H9 (cell line): ENCODE measurements at regions not wholly inside any gene's neighbourhood (a gene's known extent, or its start where the extent isn't known, plus 50 kb on each side); places are given as distances from the start of the nearest gene placed in this dataset.

ENCODE experiments used
- DNase-seq: peaks from one replicate; pipeline ENCODE4 v3.0.0-alpha.2; 2017
- H2AFZ ChIP-seq: one replicate; pipeline ENCODE4 v1.6.1; 2013; ENCODE audit warnings: mild to moderate bottlenecking, low read length, control low read depth, moderate library complexity
- H2AK5ac ChIP-seq: 2 replicates; pipeline ENCODE4 v1.6.1; 2013; ENCODE audit warnings: low read length, control low read depth, mixed read lengths; ENCODE audit not compliant: insufficient read length
- H2BK120ac ChIP-seq: one replicate; pipeline ENCODE4 v1.6.1; 2013; ENCODE audit warnings: low read depth, mild to moderate bottlenecking, low read length, control low read depth, inconsistent platforms; ENCODE audit not compliant: poor library complexity, severe bottlenecking
- H2BK12ac ChIP-seq: 2 replicates; pipeline ENCODE4 v1.6.1; 2013; ENCODE audit warnings: low read length, control low read depth, mixed read lengths, low read depth; ENCODE audit not compliant: insufficient read length
- H2BK15ac ChIP-seq: 2 replicates; pipeline ENCODE4 v1.6.1; 2013; ENCODE audit warnings: low read depth, low read length, control low read depth
- H2BK20ac ChIP-seq: one replicate; pipeline ENCODE4 v1.6.1; 2013; ENCODE audit warnings: low read depth, mild to moderate bottlenecking, low read length, control low read depth, inconsistent platforms; ENCODE audit not compliant: poor library complexity, severe bottlenecking
- H2BK5ac ChIP-seq: 2 replicates; pipeline ENCODE4 v1.6.1; 2013; ENCODE audit warnings: low read length, control low read depth, mixed read lengths; ENCODE audit not compliant: insufficient read length
- H3K14ac ChIP-seq: 2 replicates; pipeline ENCODE4 v1.6.1; 2013; ENCODE audit warnings: low read length, control low read depth; ENCODE audit not compliant: insufficient read depth
- H3K18ac ChIP-seq: 2 replicates; pipeline ENCODE4 v1.6.1; 2013; ENCODE audit warnings: low read depth, mild to moderate bottlenecking, mixed read lengths, low read length, control low read depth; ENCODE audit not compliant: insufficient read length
- H3K23ac ChIP-seq: 2 replicates; pipeline ENCODE4 v1.6.1; 2013; ENCODE audit warnings: low read length, control low read depth, mixed read lengths, low read depth; ENCODE audit not compliant: insufficient read length
- H3K23me2 ChIP-seq: 2 replicates; pipeline ENCODE4 v1.6.1; 2013; ENCODE audit warnings: low read depth, mild to moderate bottlenecking, mixed read lengths, low read length, control low read depth; ENCODE audit not compliant: insufficient read length, poor library complexity, severe bottlenecking
- H3K27ac ChIP-seq: 2 replicates; pipeline ENCODE4 v1.5.1; 2013; ENCODE audit warnings: low read length, control low read depth, mixed read lengths, low read depth; ENCODE audit not compliant: insufficient read length
- H3K27me3 ChIP-seq: 2 replicates; pipeline ENCODE4 v1.6.1; 2013; ENCODE audit warnings: low read length, control low read depth, inconsistent platforms; ENCODE audit not compliant: insufficient read depth
- H3K4ac ChIP-seq: 2 replicates; pipeline ENCODE4 v1.6.1; 2013; ENCODE audit warnings: low read depth, mild to moderate bottlenecking, control low read depth, inconsistent platforms, low read length, moderate library complexity
- H3K4me1 ChIP-seq: 2 replicates; pipeline ENCODE4 v1.6.1; 2013; ENCODE audit warnings: low read length, control low read depth, inconsistent platforms; ENCODE audit not compliant: insufficient read depth
- H3K4me2 ChIP-seq: 2 replicates; pipeline ENCODE4 v1.6.1; 2013; ENCODE audit warnings: low read length, control low read depth, mixed read lengths; ENCODE audit not compliant: insufficient read length, insufficient read depth
- H3K56ac ChIP-seq: 2 replicates; pipeline ENCODE4 v1.6.1; 2013; ENCODE audit warnings: low read depth, mild to moderate bottlenecking, mixed read lengths, low read length, control low read depth; ENCODE audit not compliant: insufficient read length
- H3K79me1 ChIP-seq: 2 replicates; pipeline ENCODE4 v1.6.1; 2013; ENCODE audit warnings: low read depth, mild to moderate bottlenecking, moderate library complexity, low read length, control low read depth, inconsistent platforms; ENCODE audit not compliant: insufficient read depth, poor library complexity, severe bottlenecking
- H3K79me2 ChIP-seq: 2 replicates; pipeline ENCODE4 v1.6.1; 2013; ENCODE audit warnings: low read length, control low read depth, inconsistent platforms; ENCODE audit not compliant: insufficient read depth
- H3K9ac ChIP-seq: 2 replicates; pipeline ENCODE4 v1.6.1; 2013; ENCODE audit warnings: low read length, control low read depth, mixed read lengths; ENCODE audit not compliant: insufficient read length; ENCODE audit errors: extremely low read depth
- H3K9me3 ChIP-seq: one replicate; pipeline ENCODE4 v1.6.1; 2013; ENCODE audit warnings: low read depth, low read length, inconsistent platforms; ENCODE audit not compliant: control insufficient read depth
- H3T11ph ChIP-seq: one replicate; pipeline ENCODE4 v1.6.1; 2013; ENCODE audit warnings: mild to moderate bottlenecking, low read length, control low read depth, inconsistent platforms
- H4K20me1 ChIP-seq: one replicate; pipeline ENCODE4 v1.6.1; 2013; ENCODE audit not compliant: control insufficient read depth, insufficient read length, insufficient read depth
- H4K5ac ChIP-seq: 2 replicates; pipeline ENCODE4 v1.6.1; 2013; ENCODE audit warnings: low read depth, mild to moderate bottlenecking, mixed read lengths, low read length, control low read depth; ENCODE audit not compliant: insufficient read length
- H4K8ac ChIP-seq: replicated peaks from 2 replicates; pipeline ENCODE4 v1.6.1; 2013; ENCODE audit warnings: low read length, control low read depth, mixed read lengths, low read depth; ENCODE audit not compliant: insufficient read length
- H4K91ac ChIP-seq: 2 replicates; pipeline ENCODE4 v1.6.1; 2013; ENCODE audit warnings: low read depth, mild to moderate bottlenecking, moderate library complexity, mixed read lengths, low read length, control low read depth; ENCODE audit not compliant: insufficient read length
- H3K27ac Mint-ChIP-seq, 3 experiments: 2 replicates in 2 of 3; 3 replicates in 1 of 3; pipeline ENCODE4 v1.8.0; 2020 to 2021; ENCODE audit warnings: mixed read lengths in 3 of 3, mild to moderate bottlenecking in 1 of 3, moderate library complexity in 1 of 3
- H3K27me3 Mint-ChIP-seq: 2 replicates; pipeline ENCODE4 v1.8.0; 2021; ENCODE audit warnings: low read depth, mild to moderate bottlenecking, moderate library complexity, mixed read lengths
- H3K36me3 Mint-ChIP-seq, 3 experiments: 2 replicates in 2 of 3; 3 replicates in 1 of 3; pipeline ENCODE4 v1.8.0; 2020 to 2021; ENCODE audit warnings: low read depth in 3 of 3, mixed read lengths in 3 of 3; ENCODE audit not compliant: insufficient read depth in 1 of 3
- H3K4me1 Mint-ChIP-seq, 2 experiments: 2 replicates each; pipeline ENCODE4 v1.8.0; 2020; ENCODE audit warnings: mixed read lengths in 2 of 2
- H3K4me3 Mint-ChIP-seq, 2 experiments: 2 replicates in 1 of 2; 3 replicates in 1 of 2; pipeline ENCODE4 v1.8.0; 2020 to 2021; ENCODE audit warnings: mild to moderate bottlenecking in 2 of 2, mixed read lengths in 2 of 2, moderate library complexity in 1 of 2
- H3K9me3 Mint-ChIP-seq, 2 experiments: 2 replicates in 1 of 2; 3 replicates in 1 of 2; pipeline ENCODE4 v1.8.0; 2020; ENCODE audit warnings: mild to moderate bottlenecking in 2 of 2, mixed read lengths in 2 of 2, moderate library complexity in 1 of 2
- CTCF ChIP-seq: fragments of 200-600 bp; sonication (generic); conservative IDR thresholded peaks from 3 replicates; pipeline ENCODE4 v1.8.0; 2021; ENCODE audit warnings: antibody characterized with exemption, mild to moderate bottlenecking
- WGBS: extraction: QIAGEN DNeasy Blood & Tissue Kit; methylation state at CpG from one replicate; pipeline ENCODE4 v1.1.7; 2013; ENCODE audit warnings: missing lambda C conversion rate, low lambda C conversion rate, mixed read lengths; ENCODE audit not compliant: insufficient read length; ENCODE audit errors: extremely low coverage; 5-methylcytosine and 5-hydroxymethylcytosine counted together

- no peak overlapping the region for H2BK5ac ChIP-seq
- H3K27me3 ChIP-seq = no peaks in the 10 kb centered on the region
- H2AK5ac ChIP-seq = no peak overlapping the region
- Mint-ChIP-seq H3K27ac (no peak overlapping the region), H3K4me3 (no peak overlapping the region), H3K4me1 (peaks cover 5 to 9% of the 10 kb centered on the region in 2 experiments; a peak in 3 of 4 replicates), H3K36me3 (no peaks in the 10 kb centered on the region), H3K27me3 (no peaks in the 10 kb centered on the region), H3K9me3 (no peaks in the 10 kb centered on the region; a peak in 1 of 5 replicates)
- H4K8ac ChIP-seq = no peak overlapping the region
- no peaks in the 10 kb centered on the region for H3K9me3 ChIP-seq
- no peak overlapping the region for H2AFZ ChIP-seq
- H3K27ac ChIP-seq = no peak overlapping the region
- H3K4ac ChIP-seq = no peak overlapping the region
- H3K79me1 ChIP-seq = no peaks in the 10 kb centered on the region
- H3K4me1 ChIP-seq = no peaks in the 10 kb centered on the region
- H3T11ph ChIP-seq = no peak overlapping the region
- H3K23ac ChIP-seq = no peak overlapping the region
- no peaks in the 10 kb centered on the region for H3K79me2 ChIP-seq
- H3K56ac ChIP-seq = no peak overlapping the region
- H4K91ac ChIP-seq = no peak overlapping the region
- no peak overlapping the region for H3K4me2 ChIP-seq
- no CpG with 5 or more reads among the region's 4 CpGs for WGBS
- H2BK120ac ChIP-seq = no peak overlapping the region
- no peak overlapping the region for H3K18ac ChIP-seq
- H3K9ac ChIP-seq = no peak overlapping the region
- H3K14ac ChIP-seq = no peak overlapping the region
- no peak overlapping the region for H2BK20ac ChIP-seq
- no peak overlapping the region for H4K5ac ChIP-seq
- no peaks in the 10 kb centered on the region for H4K20me1 ChIP-seq
- no peak for DNase-seq
- H2BK12ac ChIP-seq = no peak overlapping the region
- no peaks in the 10 kb centered on the region for H3K23me2 ChIP-seq
- H2BK15ac ChIP-seq = no peak overlapping the region
- no peak for TF ChIP-seq CTCF
These were observed 59.2 kb upstream of the KCNK2 start for GRCh38 chr1:215023155-215023832.
